AG09309 (cell line): ENCODE measurements at regions not wholly inside any gene's neighbourhood (a gene's known extent, or its start where the extent isn't known, plus 50 kb on each side); places are given as distances from the start of the nearest gene placed in this dataset.

Source experiments
- DNase-seq: peaks from one replicate; pipeline ENCODE4 v3.0.0-alpha.2; 2010; ENCODE audit warnings: low read depth
- H3K4me3 ChIP-seq: 2 replicates; pipeline ENCODE4 v1.5.1; 2011; ENCODE audit warnings: mild to moderate bottlenecking, low read depth, low read length, moderate library complexity; ENCODE audit not compliant: control insufficient read depth
- TF ChIP-seq, protein P1 (sequence below): IDR thresholded peaks from 2 replicates; pipeline ENCODE4 v1.5.1; 2011; ENCODE audit warnings: mild to moderate bottlenecking, low read depth, low read length, inconsistent platforms; ENCODE audit not compliant: insufficient read depth, control insufficient read depth; ENCODE audit errors: missing control alignments

- DNase-seq = no peak
- H3K4me3 ChIP-seq = no peak overlapping the region
- TF ChIP-seq, protein P1, sequence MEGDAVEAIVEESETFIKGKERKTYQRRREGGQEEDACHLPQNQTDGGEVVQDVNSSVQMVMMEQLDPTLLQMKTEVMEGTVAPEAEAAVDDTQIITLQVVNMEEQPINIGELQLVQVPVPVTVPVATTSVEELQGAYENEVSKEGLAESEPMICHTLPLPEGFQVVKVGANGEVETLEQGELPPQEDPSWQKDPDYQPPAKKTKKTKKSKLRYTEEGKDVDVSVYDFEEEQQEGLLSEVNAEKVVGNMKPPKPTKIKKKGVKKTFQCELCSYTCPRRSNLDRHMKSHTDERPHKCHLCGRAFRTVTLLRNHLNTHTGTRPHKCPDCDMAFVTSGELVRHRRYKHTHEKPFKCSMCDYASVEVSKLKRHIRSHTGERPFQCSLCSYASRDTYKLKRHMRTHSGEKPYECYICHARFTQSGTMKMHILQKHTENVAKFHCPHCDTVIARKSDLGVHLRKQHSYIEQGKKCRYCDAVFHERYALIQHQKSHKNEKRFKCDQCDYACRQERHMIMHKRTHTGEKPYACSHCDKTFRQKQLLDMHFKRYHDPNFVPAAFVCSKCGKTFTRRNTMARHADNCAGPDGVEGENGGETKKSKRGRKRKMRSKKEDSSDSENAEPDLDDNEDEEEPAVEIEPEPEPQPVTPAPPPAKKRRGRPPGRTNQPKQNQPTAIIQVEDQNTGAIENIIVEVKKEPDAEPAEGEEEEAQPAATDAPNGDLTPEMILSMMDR = no peak
These were observed 161.1 kb upstream of the EGLN3 start for GRCh38 chr14:34111953-34112352.

- TF ChIP-seq, protein P1 = no peak
- H3K4me3 ChIP-seq = no peak overlapping the region
- no peak for DNase-seq
These were observed 160.6 kb upstream of the EGLN3 start for GRCh38 chr14:34111505-34111904.

- DNase-seq = no peak
- TF ChIP-seq, protein P1 = no peak
- no peak overlapping the region for H3K4me3 ChIP-seq
These were observed 159.7 kb upstream of the EGLN3 start for GRCh38 chr14:34110531-34110930.

DNA sequence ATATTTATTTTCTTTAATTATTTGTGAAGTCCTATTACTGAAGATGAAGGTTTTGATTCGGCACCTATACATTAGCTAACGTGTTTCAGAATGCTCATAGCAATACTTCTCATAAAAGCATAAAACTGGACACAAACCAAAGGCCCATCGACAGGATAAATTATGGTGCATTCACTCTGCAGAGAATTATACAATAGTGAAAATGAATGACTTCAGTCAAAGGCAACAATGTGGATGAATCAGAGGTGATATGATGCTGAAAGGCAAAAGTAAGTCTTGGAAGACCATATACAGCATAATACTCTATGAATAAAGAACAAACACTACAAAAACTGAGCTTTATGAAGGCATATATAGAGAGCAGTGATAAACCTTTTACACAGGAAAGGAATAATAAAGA is 156.6 kb upstream of the EGLN3 start:
- TF ChIP-seq, protein P1 = no peak
- H3K4me3 ChIP-seq = no peak overlapping the region
- DNase-seq = no peak

DNA sequence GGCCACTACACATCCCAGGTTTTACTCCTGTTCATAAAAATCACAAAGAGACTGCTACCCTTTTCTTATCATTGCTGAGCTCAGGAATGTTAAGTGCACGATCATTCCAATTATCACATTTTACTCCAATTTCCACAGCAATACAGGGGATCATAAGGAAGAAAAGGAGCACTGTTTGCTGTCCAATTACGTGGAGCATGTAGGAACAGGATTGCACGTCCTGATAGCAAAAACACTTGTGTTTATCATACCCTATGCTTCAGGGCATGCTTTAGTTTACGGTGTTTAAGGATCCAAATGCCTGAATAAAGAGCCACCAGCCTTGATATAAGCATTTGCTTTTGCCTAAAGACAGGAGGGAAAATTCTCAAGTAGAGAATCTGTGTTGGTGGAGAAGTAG is 155.4 kb upstream of the EGLN3 start:
- no peak for DNase-seq
- TF ChIP-seq, protein P1 = no peak
- H3K4me3 ChIP-seq = no peak overlapping the region

DNA sequence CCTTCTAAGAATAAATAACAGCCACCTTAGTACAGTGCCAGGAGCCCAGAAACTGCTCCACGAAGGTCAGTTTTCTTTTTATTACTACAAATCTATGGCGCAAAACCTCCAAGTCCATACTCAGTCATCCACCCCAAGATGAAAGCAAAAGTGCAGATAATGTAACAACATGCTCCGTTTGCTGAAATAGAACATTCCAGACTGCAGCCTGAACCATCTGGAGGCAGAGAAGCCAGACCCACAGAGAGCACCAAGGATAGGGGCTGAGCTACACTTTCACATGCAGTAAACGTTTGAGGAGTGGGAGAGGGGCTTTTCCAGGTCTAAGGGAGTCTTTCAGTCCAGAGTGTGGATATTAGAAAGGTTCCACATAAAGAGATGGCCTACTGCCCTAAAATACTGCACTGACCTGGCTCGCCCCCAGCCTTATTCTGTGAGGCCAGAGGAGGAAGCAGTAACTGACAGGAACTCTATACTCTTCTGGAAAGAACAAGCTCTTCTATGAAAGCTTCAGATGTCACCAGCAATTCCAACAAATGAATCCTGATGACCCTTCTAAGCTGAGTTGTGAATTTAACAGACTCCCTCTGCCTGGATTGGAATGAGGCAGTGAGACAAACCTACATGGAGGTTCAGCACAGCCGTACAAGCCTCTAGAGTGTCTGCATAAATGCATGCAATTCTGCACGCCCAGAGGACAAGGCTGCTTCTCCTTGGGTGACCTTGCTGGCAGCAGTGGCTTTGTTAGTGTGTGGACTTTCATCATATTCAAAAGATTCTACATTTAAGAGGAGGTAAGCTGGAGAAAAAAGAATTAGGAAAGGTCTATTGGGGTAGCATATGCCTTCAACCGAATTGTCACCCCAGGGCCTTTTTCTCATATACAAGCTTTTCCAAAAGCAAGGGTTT is 153.9 kb upstream of the EGLN3 start:
- no peak for DNase-seq
- TF ChIP-seq, protein P1 = no peak
- no peak overlapping the region for H3K4me3 ChIP-seq
